MM.1S (cell line): ENCODE measurements at regions not wholly inside any gene's neighbourhood (a gene's known extent, or its start where the extent isn't known, plus 50 kb on each side); places are given as distances from the start of the nearest gene placed in this dataset.

Source experiments
- DNase-seq: peaks from one replicate; pipeline ENCODE4 v3.0.0-alpha.2; 2015
- H2AFZ ChIP-seq: fragments of 300-600 bp; sonication (generic); 2 replicates; pipeline ENCODE4 v1.6.0; 2016; ENCODE audit warnings: antibody characterized with exemption, low read length
- H3F3A ChIP-seq: fragments of 300-600 bp; sonication (generic); 2 replicates; pipeline ENCODE4 v1.6.1; 2016; ENCODE audit warnings: mild to moderate bottlenecking, antibody characterized with exemption, low read length, moderate library complexity, mixed read lengths; ENCODE audit not compliant: insufficient read depth
- H3K27ac ChIP-seq: fragments of 300-600 bp; sonication (generic); 2 replicates; pipeline ENCODE4 v1.5.1; 2016; ENCODE audit warnings: mild to moderate bottlenecking, low read length
- H3K27me3 ChIP-seq: fragments of 300-600 bp; sonication (generic); replicated peaks from 2 replicates; pipeline ENCODE4 v1.6.0; 2016; ENCODE audit warnings: low read length; ENCODE audit not compliant: insufficient read depth
- H3K36me3 ChIP-seq: fragments of 300-600 bp; sonication (generic); replicated peaks from 2 replicates; pipeline ENCODE4 v1.6.1; 2016; ENCODE audit warnings: mild to moderate bottlenecking, low read length, mixed read lengths; ENCODE audit not compliant: insufficient read depth
- H3K4me1 ChIP-seq: fragments of 300-600 bp; sonication (generic); 2 replicates; pipeline ENCODE4 v1.6.1; 2016; ENCODE audit warnings: low read length, mixed read lengths
- H3K4me2 ChIP-seq: fragments of 300-600 bp; sonication (generic); 2 replicates; pipeline ENCODE4 v1.6.0; 2016; ENCODE audit warnings: low read depth, low read length
- H3K4me3 ChIP-seq: fragments of 300-600 bp; sonication (generic); 2 replicates; pipeline ENCODE4 v1.5.1; 2016; ENCODE audit warnings: low read length, mixed read lengths
- H3K79me2 ChIP-seq: fragments of 300-600 bp; sonication (generic); 2 replicates; pipeline ENCODE4 v1.6.1; 2016; ENCODE audit warnings: mixed run types, low read length, mixed read lengths
- H3K9ac ChIP-seq: fragments of 300-600 bp; sonication (generic); 2 replicates; pipeline ENCODE4 v1.6.1; 2016; ENCODE audit warnings: low read length, mixed read lengths
- H3K9me2 ChIP-seq: fragments of 300-600 bp; sonication (generic); replicated peaks from 2 replicates; pipeline ENCODE4 v1.6.1; 2016; ENCODE audit warnings: mild to moderate bottlenecking, low read length, mixed read lengths; ENCODE audit not compliant: insufficient read depth
- H3K9me3 ChIP-seq: fragments of 300-600 bp; sonication (generic); replicated peaks from 2 replicates; pipeline ENCODE4 v1.6.1; 2016; ENCODE audit warnings: mild to moderate bottlenecking, low read length, mixed read lengths; ENCODE audit not compliant: insufficient read depth
- H4K20me1 ChIP-seq: fragments of 300-600 bp; sonication (generic); 2 replicates; pipeline ENCODE4 v1.6.1; 2016; ENCODE audit warnings: mild to moderate bottlenecking, low read length, moderate library complexity, mixed read lengths; ENCODE audit not compliant: insufficient read depth
- EZH2 ChIP-seq: fragments of 300-600 bp; sonication (generic); optimal IDR thresholded peaks from 2 replicates; pipeline ENCODE3; 2017; ENCODE audit warnings: low read depth, mild to moderate bottlenecking, antibody characterized with exemption, low read length, mixed read lengths
- EZH2phosphoT487 ChIP-seq: fragments of 300-600 bp; sonication (generic); IDR thresholded peaks from 2 replicates; pipeline ENCODE4 v1.6.1; 2018; ENCODE audit warnings: antibody characterized with exemption, low read length
- TF ChIP-seq, protein P1 (sequence below): fragments of 300-600 bp; sonication (generic); IDR thresholded peaks from 2 replicates; pipeline ENCODE4 v1.5.1; 2016; ENCODE audit warnings: antibody characterized with exemption, low read length, mixed read lengths

DNA sequence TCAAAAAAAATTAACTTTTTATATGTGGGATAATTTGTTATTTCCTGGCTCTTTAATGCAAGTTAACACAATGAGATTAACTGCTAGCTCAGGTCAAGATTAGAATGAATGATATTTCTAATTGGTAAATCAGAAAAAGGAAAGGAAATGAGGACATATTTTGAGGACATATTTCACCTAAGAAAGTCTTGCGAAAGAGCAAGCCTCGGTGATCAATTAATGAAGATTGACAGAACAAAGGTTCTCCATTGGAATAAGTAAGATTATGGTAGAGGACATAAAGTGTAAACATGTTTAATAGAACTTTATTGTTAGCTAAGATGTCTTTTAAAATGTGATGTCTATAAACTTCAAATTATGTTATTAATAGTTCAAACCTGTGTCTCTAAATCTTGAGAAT lies 1617.8 kb downstream of the KCNT2 start:
- no peaks in the 10 kb centered on the region for H3F3A ChIP-seq
- H3K36me3 ChIP-seq = no peaks in the 10 kb centered on the region
- H3K4me1 ChIP-seq = no peaks in the 10 kb centered on the region
- TF ChIP-seq EZH2 (no peak), EZH2phosphoT487 (no peak)
- TF ChIP-seq, protein P1, sequence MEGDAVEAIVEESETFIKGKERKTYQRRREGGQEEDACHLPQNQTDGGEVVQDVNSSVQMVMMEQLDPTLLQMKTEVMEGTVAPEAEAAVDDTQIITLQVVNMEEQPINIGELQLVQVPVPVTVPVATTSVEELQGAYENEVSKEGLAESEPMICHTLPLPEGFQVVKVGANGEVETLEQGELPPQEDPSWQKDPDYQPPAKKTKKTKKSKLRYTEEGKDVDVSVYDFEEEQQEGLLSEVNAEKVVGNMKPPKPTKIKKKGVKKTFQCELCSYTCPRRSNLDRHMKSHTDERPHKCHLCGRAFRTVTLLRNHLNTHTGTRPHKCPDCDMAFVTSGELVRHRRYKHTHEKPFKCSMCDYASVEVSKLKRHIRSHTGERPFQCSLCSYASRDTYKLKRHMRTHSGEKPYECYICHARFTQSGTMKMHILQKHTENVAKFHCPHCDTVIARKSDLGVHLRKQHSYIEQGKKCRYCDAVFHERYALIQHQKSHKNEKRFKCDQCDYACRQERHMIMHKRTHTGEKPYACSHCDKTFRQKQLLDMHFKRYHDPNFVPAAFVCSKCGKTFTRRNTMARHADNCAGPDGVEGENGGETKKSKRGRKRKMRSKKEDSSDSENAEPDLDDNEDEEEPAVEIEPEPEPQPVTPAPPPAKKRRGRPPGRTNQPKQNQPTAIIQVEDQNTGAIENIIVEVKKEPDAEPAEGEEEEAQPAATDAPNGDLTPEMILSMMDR = no peak
- H3K9ac ChIP-seq = no peak overlapping the region
- no peak overlapping the region for H3K4me3 ChIP-seq
- H2AFZ ChIP-seq = no peak overlapping the region
- no peaks in the 10 kb centered on the region for H4K20me1 ChIP-seq
- no peak overlapping the region for H3K4me2 ChIP-seq
- H3K27ac ChIP-seq = no peak overlapping the region
- H3K79me2 ChIP-seq = no peaks in the 10 kb centered on the region
- H3K9me2 ChIP-seq = no peaks in the 10 kb centered on the region
- no peaks in the 10 kb centered on the region for H3K9me3 ChIP-seq
- no peaks in the 10 kb centered on the region for H3K27me3 ChIP-seq
- no peak for DNase-seq

DNA sequence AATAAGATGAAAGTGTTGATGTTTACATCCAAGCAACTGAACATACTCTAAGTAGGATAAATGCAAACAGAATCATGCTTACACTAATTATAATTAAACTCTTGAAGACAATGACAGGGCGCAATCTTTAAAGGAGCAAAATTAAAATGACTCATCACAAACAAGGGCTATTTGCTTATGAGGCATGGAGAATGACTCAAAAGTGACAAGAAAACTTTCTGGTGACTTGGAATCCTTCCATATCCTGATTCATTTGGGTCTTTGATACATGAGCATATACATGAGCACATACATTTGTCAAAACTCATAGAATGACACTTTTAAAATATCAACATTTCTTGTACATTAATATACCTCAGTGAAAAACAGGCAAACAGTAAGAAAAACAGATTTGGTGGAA lies 1632.3 kb downstream of the KCNT2 start:
- TF ChIP-seq, protein P1 = no peak
- TF ChIP-seq EZH2phosphoT487 = no peak
- TF ChIP-seq EZH2 = no peak
- no peaks in the 10 kb centered on the region for H3K4me1 ChIP-seq
- no peak overlapping the region for H2AFZ ChIP-seq
- H3K4me2 ChIP-seq = no peak overlapping the region
- no peaks in the 10 kb centered on the region for H3K79me2 ChIP-seq
- no peaks in the 10 kb centered on the region for H4K20me1 ChIP-seq
- H3K36me3 ChIP-seq = no peaks in the 10 kb centered on the region
- no peaks in the 10 kb centered on the region for H3F3A ChIP-seq
- no peaks in the 10 kb centered on the region for H3K9me2 ChIP-seq
- no peaks in the 10 kb centered on the region for H3K9me3 ChIP-seq
- H3K27ac ChIP-seq = no peak overlapping the region
- DNase-seq = no peak
- H3K4me3 ChIP-seq = no peak overlapping the region
- no peak overlapping the region for H3K9ac ChIP-seq
- H3K27me3 ChIP-seq = no peaks in the 10 kb centered on the region

DNA sequence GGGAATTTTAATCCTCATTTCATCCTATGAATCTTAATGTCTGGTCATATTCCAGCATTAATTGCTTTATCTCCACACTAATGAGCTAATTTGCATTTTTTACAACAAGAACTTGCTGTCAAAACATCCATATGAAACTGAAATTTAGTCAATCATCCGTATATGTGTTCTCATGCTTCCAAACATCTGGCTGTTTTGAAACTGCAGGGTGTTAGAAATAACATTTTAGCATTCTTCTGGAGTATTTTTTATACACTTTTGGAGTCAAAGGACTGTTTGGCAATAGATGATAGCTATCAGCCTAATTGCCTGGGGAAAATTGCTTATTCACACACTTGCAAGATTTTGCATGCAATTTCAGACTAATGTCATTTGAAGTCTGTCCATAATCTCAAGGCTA lies 1639.3 kb downstream of the KCNT2 start:
- DNase-seq = peak; percentile 46
- TF ChIP-seq, protein P1 = no peak
- no peak for TF ChIP-seq EZH2
- TF ChIP-seq EZH2phosphoT487 = no peak
- no peaks in the 10 kb centered on the region for H3K9me3 ChIP-seq
- no peaks in the 10 kb centered on the region for H3K9me2 ChIP-seq
- H3K4me1 ChIP-seq = 0 out of 2 replicates have a peak, but pooled peaks cover 13% of the 10 kb centered on the region
- H3K9ac ChIP-seq = no peak overlapping the region
- H2AFZ ChIP-seq = no peak overlapping the region
- H4K20me1 ChIP-seq = no peaks in the 10 kb centered on the region
- no peak overlapping the region for H3K27ac ChIP-seq
- H3K27me3 ChIP-seq = no peaks in the 10 kb centered on the region
- no peak overlapping the region for H3K4me3 ChIP-seq
- H3K36me3 ChIP-seq = no peaks in the 10 kb centered on the region
- no peaks in the 10 kb centered on the region for H3K79me2 ChIP-seq
- H3K4me2 ChIP-seq = peak overlapping the region; percentile 16; the same call in 1 of the 2 replicates
- H3F3A ChIP-seq = no peaks in the 10 kb centered on the region

DNA sequence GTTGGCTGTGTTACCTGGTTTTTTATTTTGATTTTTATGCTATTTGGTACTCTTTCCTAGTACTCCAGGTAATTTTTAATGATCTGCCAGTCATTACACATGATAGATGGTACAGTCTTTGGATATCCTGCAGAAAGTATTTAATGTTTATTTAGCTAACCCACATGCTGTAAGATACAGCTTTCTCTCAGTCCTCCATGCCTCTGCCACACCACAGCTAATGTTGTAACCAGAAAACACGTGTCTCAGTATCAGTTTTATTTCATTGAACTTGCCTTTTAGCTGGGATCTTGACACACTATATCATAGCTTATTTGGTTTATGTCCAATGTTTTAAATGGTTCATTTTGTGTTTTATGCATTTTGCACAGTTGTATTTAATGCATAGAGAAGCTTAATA lies 1648.4 kb downstream of the KCNT2 start:
- H3K9me3 ChIP-seq = no peaks in the 10 kb centered on the region
- TF ChIP-seq EZH2phosphoT487 (no peak), EZH2 (no peak)
- TF ChIP-seq, protein P1 = no peak
- no peaks in the 10 kb centered on the region for H3K79me2 ChIP-seq
- no peaks in the 10 kb centered on the region for H4K20me1 ChIP-seq
- H3K36me3 ChIP-seq = no peaks in the 10 kb centered on the region
- H3K9me2 ChIP-seq = no peaks in the 10 kb centered on the region
- DNase-seq = peak; percentile 41
- no peak overlapping the region for H3K27ac ChIP-seq
- H3K4me2 ChIP-seq = no peak overlapping the region
- no peaks in the 10 kb centered on the region for H3K27me3 ChIP-seq
- H3K4me1 ChIP-seq = peaks cover 8% of the 10 kb centered on the region; the same call in 1 of the 2 replicates
- H3K4me3 ChIP-seq = no peak overlapping the region
- no peak overlapping the region for H2AFZ ChIP-seq
- H3F3A ChIP-seq = no peaks in the 10 kb centered on the region
- no peak overlapping the region for H3K9ac ChIP-seq
